NCI-H2196 treated with DMSO at 0.1 percent for 48 hours (cell line): ENCODE measurements at regions not wholly inside any gene's neighbourhood (a gene's known extent, or its start where the extent isn't known, plus 50 kb on each side); places are given as distances from the start of the nearest gene placed in this dataset.
"Not testable (repeated sequence)": the region's sequence is repeated elsewhere in the genome, so short reads cannot be mapped to it uniquely, and the experiment has no call there.

Source experiments
- DNase-seq: peaks from one replicate; lab custom pipeline; 2025; ENCODE audit not compliant: unreplicated experiment; lab: John Stamatoyannopoulos, UW

DNA sequence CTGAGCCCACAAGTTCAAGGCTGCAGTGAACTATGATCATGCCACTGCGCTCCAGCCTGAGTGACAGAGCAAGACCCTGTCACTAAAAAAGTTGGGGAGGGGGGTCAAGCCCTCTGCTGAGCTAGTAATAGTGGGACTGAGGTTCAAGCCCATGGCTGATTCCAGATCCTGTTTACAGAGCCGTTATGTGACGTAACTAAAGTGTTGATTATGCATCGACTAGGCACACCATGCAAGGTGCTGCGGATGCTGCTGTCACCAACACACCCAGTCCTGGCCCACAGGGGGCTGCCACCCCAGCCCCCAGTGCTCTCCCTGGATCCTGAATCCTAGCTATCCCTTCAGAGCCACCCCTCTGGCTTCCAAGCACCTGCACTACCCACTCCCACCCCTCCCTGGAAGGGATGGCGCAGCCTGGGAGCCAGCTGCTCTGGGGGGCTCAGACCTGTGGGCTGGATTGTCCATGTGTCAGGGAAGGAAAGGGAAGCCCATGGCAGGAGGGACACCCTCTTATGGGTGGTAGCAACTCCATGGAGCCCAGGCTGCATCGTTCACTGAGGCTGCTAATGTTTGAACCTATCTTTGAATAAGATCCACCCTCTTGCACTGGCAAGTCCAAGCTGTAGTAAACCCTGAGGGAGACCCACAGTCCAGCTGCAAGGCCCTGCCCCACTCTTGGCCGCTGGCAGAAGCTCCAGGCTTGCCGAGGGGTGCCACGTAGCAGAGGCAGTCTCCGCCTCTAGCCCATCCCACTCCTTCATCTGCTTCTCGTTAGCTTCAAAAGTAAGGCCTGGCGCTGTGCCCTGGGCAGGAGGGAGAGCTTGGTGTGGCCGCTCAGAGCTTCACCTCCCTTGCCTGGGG is 95.0 kb downstream of the SNX5 start:
- DNase-seq: peak; percentile 82

DNA sequence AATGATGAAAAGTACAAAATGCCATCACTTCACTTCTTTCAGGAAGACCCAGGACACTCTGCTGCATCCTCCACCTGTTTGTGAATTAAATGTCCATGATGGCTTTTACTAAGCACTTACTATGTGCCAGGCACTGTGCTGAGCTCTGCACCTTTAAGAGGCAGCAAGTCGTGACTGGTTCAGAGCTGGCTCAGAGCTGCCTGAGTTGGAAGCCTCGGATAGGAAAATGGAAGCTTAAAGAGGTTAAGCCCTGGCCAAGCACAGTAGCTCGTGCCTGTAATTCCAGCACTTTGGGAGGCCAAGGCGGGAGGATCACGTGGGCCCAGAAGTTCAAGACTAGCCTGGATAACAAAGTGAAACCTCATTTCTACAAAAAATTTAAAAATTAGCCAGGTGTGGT is 95.6 kb downstream of the SNX5 start:
- no peak for DNase-seq

- no peak for DNase-seq
Observed at GRCh38 chr20:17872434-17872833, 96.2 kb downstream of the SNX5 start.

DNA sequence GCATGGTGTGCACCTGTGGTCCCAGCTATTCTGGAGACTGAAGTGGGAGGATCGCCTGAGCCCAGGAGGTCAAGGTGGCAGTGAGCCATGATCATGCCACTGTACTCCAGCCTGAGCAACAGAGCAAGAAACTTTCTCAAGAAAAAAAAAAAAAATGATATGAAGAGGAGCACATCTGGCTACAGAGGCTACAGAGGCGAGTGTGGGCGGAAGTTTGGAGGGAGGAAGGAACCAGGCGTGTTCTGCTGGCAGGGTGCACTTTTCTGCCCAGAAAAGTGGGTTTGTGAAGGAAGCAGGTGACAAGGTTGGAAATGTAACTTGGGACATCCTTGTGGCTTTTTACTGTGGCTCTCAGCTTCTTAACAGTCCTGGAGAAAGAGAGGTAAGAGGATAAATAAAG is 96.7 kb downstream of the SNX5 start:
- no peak for DNase-seq

DNA sequence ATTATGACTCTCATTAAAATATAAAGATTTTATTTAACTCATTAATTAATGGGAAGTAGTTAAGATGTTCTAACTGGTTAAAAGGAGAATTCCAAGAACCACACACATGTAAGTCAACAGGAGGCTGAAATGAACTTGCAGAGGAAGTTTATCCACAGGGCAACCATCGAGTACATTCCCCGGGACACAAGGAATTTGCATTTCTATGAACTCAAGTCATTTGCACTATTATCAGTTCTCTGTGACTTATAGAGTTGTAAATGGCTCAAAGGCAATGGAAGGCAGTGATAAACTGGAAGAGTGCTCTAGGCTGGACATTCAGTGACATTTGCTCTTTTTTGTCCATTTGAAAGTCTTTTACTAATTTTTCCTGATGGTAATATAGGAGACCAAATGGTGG is 97.4 kb downstream of the SNX5 start:
- no peak for DNase-seq

- no peak for DNase-seq
Observed at GRCh38 chr20:17870086-17870740, 98.4 kb downstream of the SNX5 start.

DNA sequence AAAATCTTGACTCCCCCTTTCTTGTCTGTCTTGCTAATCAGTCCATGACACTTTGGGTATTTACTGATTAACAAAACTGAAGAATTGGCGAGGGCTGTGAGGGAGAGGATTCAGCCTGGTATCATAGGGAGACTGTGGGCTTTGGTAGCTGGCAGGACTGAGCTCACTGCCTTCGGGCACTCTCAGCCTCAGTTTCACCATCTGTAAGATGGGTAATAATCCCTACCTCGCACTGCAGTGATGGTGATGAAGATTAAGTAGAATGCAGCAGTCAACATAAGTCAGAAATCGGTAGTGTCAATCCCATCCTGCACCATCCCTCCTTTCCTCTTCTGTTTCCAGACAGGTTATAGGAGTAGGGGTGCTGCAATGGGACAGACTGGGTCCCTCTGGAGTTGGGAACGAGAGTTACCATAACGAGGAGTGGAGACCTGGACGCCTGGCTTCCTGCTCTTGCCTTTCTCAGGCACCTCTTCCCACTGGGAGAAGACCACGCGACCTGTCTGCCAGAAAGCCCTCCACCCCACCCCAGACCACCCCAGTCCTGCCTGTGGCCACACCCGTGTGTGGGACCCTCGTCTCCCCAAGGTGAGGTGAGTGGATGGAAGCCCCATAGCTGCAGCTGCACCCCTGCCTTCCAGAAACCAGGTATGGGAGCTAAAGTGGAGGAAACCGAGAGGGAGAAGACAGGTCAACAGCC is 99.1 kb downstream of the SNX5 start:
- no peak for DNase-seq

GRCh38 chr20:17868700-17869231 is 99.8 kb downstream of the SNX5 start:
- DNase-seq: no peak

DNA sequence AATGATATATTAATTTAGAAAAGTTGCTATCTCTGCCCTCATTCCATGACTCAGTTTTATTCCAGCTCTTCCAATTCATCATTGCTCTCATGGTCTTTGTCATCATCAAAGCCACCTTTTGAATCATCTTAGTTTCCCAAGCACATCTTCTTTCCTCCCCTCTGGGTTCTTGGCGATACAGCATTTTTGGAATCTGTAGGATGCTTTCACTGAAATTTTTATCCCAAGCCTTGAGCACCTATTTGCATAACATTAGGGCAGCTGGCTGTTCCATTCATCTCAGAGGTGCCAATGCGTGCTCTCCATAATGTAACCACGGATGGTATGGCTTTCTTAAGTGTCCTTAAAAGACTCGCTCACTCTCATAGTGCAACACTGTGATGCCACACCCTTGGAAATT is 100.4 kb downstream of the SNX5 start:
- no peak for DNase-seq

- no peak for DNase-seq
Observed at GRCh38 chr20:17867131-17867925, 101.3 kb downstream of the SNX5 start.

GRCh38 chr20:17866234-17867001 is 102.2 kb downstream of the SNX5 start:
- no peak for DNase-seq

GRCh38 chr20:17863577-17864292 is 104.9 kb downstream of the SNX5 start:
- peak; percentile 55 for DNase-seq

DNA sequence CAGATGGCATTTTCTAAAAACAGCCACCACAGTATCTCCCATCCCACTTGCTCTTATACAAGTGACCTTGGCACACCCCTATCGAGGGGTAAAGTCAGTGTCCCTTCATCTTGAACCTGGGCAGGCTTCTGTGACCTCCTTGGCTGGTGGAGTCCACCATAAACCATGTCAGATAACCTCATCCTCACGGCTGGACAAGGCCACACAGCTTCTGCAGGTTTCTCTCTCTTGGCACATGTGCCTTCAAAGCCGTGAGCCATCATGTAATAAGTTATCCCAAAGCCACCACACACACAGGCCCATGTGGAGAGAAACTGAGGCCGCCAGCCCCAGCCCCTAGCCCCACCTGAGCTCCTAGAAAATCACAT is 105.4 kb downstream of the SNX5 start:
- DNase-seq: no peak

DNA sequence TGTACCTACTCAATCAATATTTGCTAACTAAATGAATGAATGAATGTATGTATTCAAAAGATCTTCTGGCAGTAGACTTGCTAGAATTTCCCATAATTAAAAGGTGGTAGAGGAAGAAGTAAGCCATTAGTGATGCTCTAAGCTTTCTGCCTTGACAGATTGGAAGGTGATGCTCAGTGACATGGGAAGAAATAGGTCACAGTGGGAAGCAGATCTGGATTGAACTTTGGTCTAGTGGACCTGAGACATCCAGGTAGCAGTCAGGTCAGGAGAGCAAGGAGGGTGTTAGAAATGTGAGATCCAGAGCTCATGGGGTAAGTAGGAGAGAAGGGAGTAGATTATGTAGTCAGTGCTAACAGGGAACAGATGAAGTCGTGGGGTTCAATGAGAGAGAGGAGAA is 106.4 kb downstream of the SNX5 start:
- DNase-seq: no peak

DNA sequence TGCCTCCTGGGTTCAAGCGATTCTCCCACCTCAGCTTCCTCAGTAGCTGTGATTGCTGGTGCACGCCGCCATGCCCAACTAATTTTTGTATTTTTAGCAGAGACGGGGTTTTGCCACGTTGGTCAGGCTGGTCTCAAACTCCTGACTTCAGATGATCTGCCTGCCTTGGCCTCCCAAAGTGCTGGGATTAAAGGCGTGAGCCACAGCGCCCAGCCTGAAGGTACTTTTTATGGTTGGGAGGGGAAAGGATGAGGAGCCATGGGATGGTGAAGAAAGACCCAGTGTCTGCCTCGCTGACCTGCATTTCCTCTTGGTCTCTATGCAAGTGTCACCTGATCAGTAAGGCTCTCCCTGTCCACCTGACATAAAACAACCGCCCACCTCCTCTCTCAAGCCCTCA is 107.0 kb downstream of the SNX5 start:
- not testable (repeated sequence) for DNase-seq

DNA sequence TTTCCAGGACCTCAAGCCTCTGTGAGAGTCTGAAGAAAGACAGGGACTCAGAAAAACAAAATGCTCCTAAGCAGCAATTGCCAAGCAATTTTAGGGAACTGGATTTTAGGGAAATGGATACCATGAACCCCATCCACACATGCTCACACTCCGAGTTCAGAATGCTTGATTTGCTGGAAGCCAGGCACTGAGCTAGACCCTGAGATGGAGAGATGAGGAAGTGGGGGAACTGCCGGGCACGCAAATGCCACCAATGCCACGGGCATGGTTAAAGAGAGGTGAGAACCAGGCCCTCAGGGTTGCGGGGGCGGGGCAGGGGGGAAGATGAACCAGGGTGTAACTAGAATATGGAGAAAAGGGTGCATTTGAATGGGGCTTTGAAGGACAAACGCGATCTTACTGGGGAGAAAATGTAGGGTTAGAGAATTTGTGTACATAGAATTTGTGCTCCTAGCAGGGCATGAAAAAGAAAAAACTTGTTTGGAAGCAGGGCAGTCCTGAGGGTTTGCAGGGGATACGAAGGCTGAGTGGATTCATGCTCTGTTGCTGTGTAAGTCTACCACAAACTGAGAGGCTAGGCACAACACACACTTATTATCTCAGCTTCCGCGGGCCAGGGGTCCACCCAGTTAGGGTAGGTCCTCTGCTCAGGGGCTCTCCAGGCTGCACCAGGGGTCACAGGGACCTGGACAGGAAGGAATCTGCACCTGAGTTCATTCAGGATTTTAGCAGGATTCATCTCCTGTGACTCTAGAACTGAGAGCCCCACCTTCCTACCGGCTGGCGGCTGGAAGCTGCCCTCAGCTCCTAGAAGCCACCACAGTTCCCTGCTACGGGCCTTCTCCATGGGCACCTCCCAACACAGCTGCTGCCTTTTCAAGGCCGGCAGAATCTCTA is 108.0 kb downstream of the SNX5 start:
- DNase-seq: no peak

DNA sequence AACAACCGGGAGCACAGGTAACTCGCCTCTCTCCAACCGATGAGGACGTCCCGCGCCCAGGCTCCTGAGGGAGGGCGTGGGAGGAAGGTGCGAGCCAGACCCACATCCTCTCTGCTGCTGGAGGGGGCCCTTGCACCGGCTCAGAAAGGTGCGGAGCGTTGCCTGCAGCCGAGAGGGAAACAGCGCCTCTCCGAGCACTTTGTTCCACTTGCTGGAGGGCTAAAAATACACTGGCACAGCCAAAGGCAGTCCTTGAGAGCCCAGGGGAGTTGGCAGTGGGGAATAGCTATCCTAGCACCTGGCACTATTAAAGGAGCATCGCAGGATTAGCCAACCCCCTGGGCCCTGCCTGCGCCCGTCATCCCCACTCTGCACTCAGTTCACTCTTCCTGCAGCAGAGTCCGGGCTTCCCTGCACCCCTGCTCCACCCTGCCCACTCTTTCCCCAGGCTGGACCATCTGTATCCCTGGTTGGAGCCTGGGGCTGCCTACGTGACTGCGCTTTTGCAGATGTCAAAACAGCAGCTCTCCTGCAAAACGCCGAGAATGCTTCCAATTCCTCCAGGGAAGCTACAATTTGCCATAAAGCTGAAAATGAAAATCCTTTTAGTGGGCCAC is 108.9 kb downstream of the SNX5 start:
- DNase-seq: peak; percentile 57

- no peak for DNase-seq
Observed at GRCh38 chr20:17859002-17859615, 109.5 kb downstream of the SNX5 start.
